Neural progenitor cell (in vitro differentiated cells): ENCODE measurements at regions not wholly inside any gene's neighbourhood (a gene's known extent, or its start where the extent isn't known, plus 50 kb on each side); places are given as distances from the start of the nearest gene placed in this dataset.

Experiments used
- DNase-seq: peaks from one replicate; pipeline ENCODE4 v3.0.0-alpha.2; 2016; ENCODE audit warnings: low spot score
- H2AFZ ChIP-seq: fragments of 200-600 bp; sonication (generic); replicated peaks from 2 replicates; pipeline ENCODE4 v1.6.1; 2016; ENCODE audit warnings: antibody characterized with exemption
- H3F3A ChIP-seq: fragments of 200-600 bp; sonication (generic); 2 replicates; pipeline ENCODE4 v1.6.1; 2016; ENCODE audit warnings: antibody characterized with exemption, low read depth
- H3K27ac ChIP-seq: fragments of 200-600 bp; sonication (generic); 2 replicates; pipeline ENCODE4 v1.5.1; 2016; ENCODE audit warnings: mild to moderate bottlenecking
- H3K27me3 ChIP-seq: fragments of 200-600 bp; sonication (generic); 2 replicates; pipeline ENCODE4 v1.6.1; 2016; ENCODE audit warnings: mild to moderate bottlenecking, moderate library complexity
- H3K36me3 ChIP-seq: fragments of 200-600 bp; sonication (generic); 2 replicates; pipeline ENCODE4 v1.5.1; 2016
- H3K4me1 ChIP-seq: fragments of 200-600 bp; sonication (generic); 2 replicates; pipeline ENCODE4 v1.6.1; 2016; ENCODE audit warnings: mixed run types
- H3K4me2 ChIP-seq: fragments of 200-600 bp; sonication (generic); 2 replicates; pipeline ENCODE4 v1.6.1; 2016
- H3K4me3 ChIP-seq: fragments of 200-600 bp; sonication (generic); 2 replicates; pipeline ENCODE4 v1.5.1; 2016
- H3K79me2 ChIP-seq: fragments of 200-600 bp; sonication (generic); 2 replicates; pipeline ENCODE4 v1.6.1; 2016; ENCODE audit warnings: low read depth
- H3K9ac ChIP-seq: fragments of 200-600 bp; sonication (generic); 2 replicates; pipeline ENCODE4 v1.6.1; 2016
- H3K9me3 ChIP-seq: fragments of 200-600 bp; sonication (generic); 2 replicates; pipeline ENCODE4 v1.5.1; 2016; ENCODE audit warnings: low read depth
- H4K20me1 ChIP-seq: fragments of 200-600 bp; sonication (generic); 2 replicates; pipeline ENCODE4 v1.6.1; 2016; ENCODE audit warnings: low read depth
- H3K27ac Mint-ChIP-seq: 3 replicates; pipeline ENCODE4 v1.8.0; 2021; ENCODE audit warnings: mixed read lengths
- H3K27me3 Mint-ChIP-seq: 2 replicates; pipeline ENCODE4 v1.8.0; 2022; ENCODE audit warnings: low read depth, mild to moderate bottlenecking, inconsistent platforms, moderate library complexity, mixed read lengths; ENCODE audit not compliant: insufficient read depth
- H3K36me3 Mint-ChIP-seq: 3 replicates; pipeline ENCODE4 v1.8.0; 2021; ENCODE audit warnings: mixed read lengths
- H3K4me1 Mint-ChIP-seq: 3 replicates; pipeline ENCODE4 v1.8.0; 2021; ENCODE audit warnings: mixed read lengths
- H3K4me3 Mint-ChIP-seq: 3 replicates; pipeline ENCODE4 v1.8.0; 2021; ENCODE audit warnings: mild to moderate bottlenecking, moderate library complexity, mixed read lengths
- H3K9me3 Mint-ChIP-seq: 3 replicates; pipeline ENCODE4 v1.8.0; 2020; ENCODE audit warnings: mixed read lengths
- CTCF ChIP-seq: fragments of 200-600 bp; sonication (generic); IDR thresholded peaks from 2 replicates; pipeline ENCODE4 v1.5.1; 2017; ENCODE audit warnings: antibody characterized with exemption, mild to moderate bottlenecking
- EZH2 ChIP-seq: fragments of 200-600 bp; sonication (generic); IDR thresholded peaks from 2 replicates; pipeline ENCODE4 v1.6.1; 2017; ENCODE audit warnings: antibody characterized with exemption, mild to moderate bottlenecking, moderate library complexity
- EZH2phosphoT487 ChIP-seq: fragments of 200-600 bp; sonication (generic); IDR thresholded peaks from 2 replicates; pipeline ENCODE4 v1.6.1; 2017; ENCODE audit warnings: antibody characterized with exemption

DNA sequence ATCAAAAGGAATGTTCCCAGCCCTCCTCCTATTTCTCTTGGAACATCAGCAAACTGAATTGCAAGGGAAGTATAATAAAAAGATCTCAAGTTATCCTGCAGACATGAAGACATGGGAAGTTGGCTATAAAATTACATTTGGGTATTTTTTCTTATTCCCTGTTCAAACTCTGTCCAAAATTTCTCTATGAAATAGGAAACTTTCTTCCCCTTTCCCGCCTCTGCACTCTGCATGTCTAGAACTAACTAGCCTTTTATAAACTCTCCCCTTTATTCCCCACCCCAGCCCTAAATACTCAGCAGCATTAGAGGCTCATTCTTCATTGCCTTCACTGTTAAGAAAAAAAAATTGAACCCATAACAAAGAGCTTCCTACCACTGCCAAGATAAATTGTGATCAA lies 126.7 kb upstream of the EDNRA start:
- Histone ChIP-seq H3K4me2 (no peak overlapping the region), H2AFZ (no peak overlapping the region), H3K9me3 (no peaks in the 10 kb centered on the region), H3K79me2 (no peaks in the 10 kb centered on the region), H3K27me3 (no peaks in the 10 kb centered on the region), H3F3A (no peaks in the 10 kb centered on the region), H3K9ac (no peak overlapping the region), H3K27ac (no peak overlapping the region), H3K36me3 (no peaks in the 10 kb centered on the region), H3K4me3 (no peak overlapping the region), H4K20me1 (no peaks in the 10 kb centered on the region), H3K4me1 (no peaks in the 10 kb centered on the region)
- H3K36me3 Mint-ChIP-seq = peaks cover 2% of the 10 kb centered on the region
- peaks cover 7% of the 10 kb centered on the region for H3K4me1 Mint-ChIP-seq
- TF ChIP-seq EZH2phosphoT487 (no peak), CTCF (no peak), EZH2 (no peak)
- H3K9me3 Mint-ChIP-seq = peaks cover 12% of the 10 kb centered on the region
- H3K4me3 Mint-ChIP-seq = no peak overlapping the region
- H3K27me3 Mint-ChIP-seq = peaks cover 2% of the 10 kb centered on the region
- no peak for DNase-seq
- H3K27ac Mint-ChIP-seq = no peak overlapping the region

GRCh38 chr4:147355032-147355656 lies 125.8 kb upstream of the EDNRA start:
- Histone ChIP-seq H3K36me3 (no peaks in the 10 kb centered on the region), H3F3A (no peaks in the 10 kb centered on the region), H4K20me1 (no peaks in the 10 kb centered on the region), H3K4me2 (no peak overlapping the region), H3K4me1 (no peaks in the 10 kb centered on the region), H3K9me3 (no peaks in the 10 kb centered on the region), H3K4me3 (no peak overlapping the region), H3K79me2 (no peaks in the 10 kb centered on the region), H3K27me3 (no peaks in the 10 kb centered on the region), H3K9ac (no peak overlapping the region), H2AFZ (no peak overlapping the region), H3K27ac (no peak overlapping the region)
- Mint-ChIP-seq H3K27me3 (peaks cover 2% of the 10 kb centered on the region), H3K4me3 (no peak overlapping the region), H3K4me1 (peaks cover 10% of the 10 kb centered on the region), H3K27ac (no peak overlapping the region), H3K9me3 (peaks cover 12% of the 10 kb centered on the region), H3K36me3 (peaks cover 2% of the 10 kb centered on the region)
- TF ChIP-seq CTCF (no peak), EZH2phosphoT487 (no peak), EZH2 (no peak)
- DNase-seq = no peak

GRCh38 chr4:147355847-147356246 lies 125.0 kb upstream of the EDNRA start:
- no peak for TF ChIP-seq CTCF
- TF ChIP-seq EZH2 = no peak
- TF ChIP-seq EZH2phosphoT487 = no peak
- Mint-ChIP-seq H3K4me1 (peaks cover 12% of the 10 kb centered on the region), H3K36me3 (peaks cover 2% of the 10 kb centered on the region), H3K27me3 (peaks cover 2% of the 10 kb centered on the region), H3K4me3 (no peak overlapping the region), H3K9me3 (peaks cover 12% of the 10 kb centered on the region), H3K27ac (no peak overlapping the region)
- H3K27ac ChIP-seq = no peak overlapping the region
- H3K27me3 ChIP-seq = no peaks in the 10 kb centered on the region
- no peak overlapping the region for H2AFZ ChIP-seq
- no peak overlapping the region for H3K4me2 ChIP-seq
- no peak overlapping the region for H3K9ac ChIP-seq
- H3K4me3 ChIP-seq = no peak overlapping the region
- H3K9me3 ChIP-seq = no peaks in the 10 kb centered on the region
- no peaks in the 10 kb centered on the region for H3K79me2 ChIP-seq
- no peaks in the 10 kb centered on the region for H3K4me1 ChIP-seq
- DNase-seq = no peak
- H4K20me1 ChIP-seq = no peaks in the 10 kb centered on the region
- no peaks in the 10 kb centered on the region for H3F3A ChIP-seq
- no peaks in the 10 kb centered on the region for H3K36me3 ChIP-seq
